ENCODE measurements at regions not wholly inside any gene's neighbourhood (a gene's known extent, or its start where the extent isn't known, plus 50 kb on each side); places are given as distances from the start of the nearest gene placed in this dataset.

DNA sequence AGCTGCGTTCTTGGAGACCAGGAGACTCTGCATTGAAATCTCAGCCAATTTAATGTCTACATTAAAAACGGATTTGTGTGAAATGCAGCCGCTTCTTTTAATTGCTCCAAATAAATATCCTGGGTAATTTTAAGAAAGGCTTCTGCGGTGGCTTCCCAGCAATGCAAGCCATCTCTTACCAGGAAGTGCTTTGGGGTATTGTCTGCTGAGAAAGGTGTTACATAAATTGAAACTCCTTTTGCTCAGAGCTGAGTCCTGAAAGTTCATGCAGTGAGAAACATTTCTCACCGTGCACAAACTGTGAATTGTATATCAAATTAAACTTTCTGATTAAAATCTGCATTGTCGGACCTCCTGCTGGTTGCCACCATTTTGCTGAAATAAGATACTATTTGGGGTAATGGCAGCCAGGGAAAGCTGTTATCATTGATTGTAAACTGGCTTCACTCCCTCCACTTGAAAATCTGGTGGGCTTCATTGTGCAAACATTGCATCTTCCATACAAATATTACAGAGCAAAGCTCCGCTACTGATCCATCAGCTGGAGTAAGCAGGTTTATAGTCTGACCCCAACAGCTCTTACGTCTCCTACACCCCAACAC, 59.5 kb downstream of the ZIC5 start:
- DNase-seq (ENCODE audit: low read depth) = no peak

DNA sequence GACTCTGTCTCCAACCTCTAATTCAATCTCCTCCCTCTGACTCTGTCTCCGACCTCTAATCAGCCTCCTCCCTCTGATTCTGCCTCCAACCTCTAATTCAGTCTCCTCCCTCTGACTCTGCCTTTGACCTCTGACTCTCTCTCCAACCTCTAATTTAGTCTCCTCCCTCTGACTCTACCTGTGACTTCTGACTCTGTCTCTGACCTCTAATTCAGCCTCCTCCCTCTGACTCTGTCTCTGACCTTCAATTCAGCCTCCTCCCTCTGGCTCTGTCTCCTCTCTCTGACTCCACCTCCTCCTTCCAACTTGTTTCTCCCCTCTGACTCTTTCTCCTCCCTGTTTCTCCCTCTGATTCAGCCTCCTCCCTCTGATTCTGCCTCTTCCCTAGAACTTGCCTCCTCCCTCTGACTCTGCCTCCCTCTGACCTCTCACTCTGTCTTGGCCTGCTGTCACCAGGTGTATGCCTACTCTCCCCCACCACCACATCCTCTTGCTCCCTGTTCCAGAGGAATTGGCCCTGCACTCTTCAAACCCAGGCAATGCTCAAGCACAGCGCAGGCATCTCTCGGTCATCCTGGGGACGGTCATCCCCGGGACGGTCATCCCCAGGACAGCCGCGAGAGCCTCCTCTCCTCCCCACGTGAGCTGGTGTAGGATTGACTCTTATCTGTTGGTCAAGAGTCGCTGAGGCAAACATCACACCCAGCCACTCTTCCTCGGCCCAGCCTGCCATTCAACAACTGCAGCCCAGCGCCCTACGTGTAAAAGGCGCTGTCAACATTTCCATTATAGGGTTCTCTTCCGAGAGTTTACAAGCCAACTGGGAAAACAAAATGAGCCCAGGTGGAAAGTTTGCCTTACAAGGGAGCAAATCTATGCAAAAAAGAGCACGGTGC, 60.2 kb downstream of the ZIC5 start:
- DNase-seq (ENCODE audit: low read depth) = no peak

GRCh38 chr13:99909836-99910619, 61.5 kb downstream of the ZIC5 start:
- DNase-seq (ENCODE audit: low read depth) = no peak

- no peak for DNase-seq (ENCODE audit: low read depth)
Measured at GRCh38 chr13:99909097-99909835, 62.3 kb downstream of the ZIC5 start.

GRCh38 chr13:99908140-99908803, 63.3 kb downstream of the ZIC5 start:
- DNase-seq (ENCODE audit: low read depth) = no peak

GRCh38 chr13:99907627-99908026, 63.9 kb downstream of the ZIC5 start:
- DNase-seq (ENCODE audit: low read depth) = no peak

DNA sequence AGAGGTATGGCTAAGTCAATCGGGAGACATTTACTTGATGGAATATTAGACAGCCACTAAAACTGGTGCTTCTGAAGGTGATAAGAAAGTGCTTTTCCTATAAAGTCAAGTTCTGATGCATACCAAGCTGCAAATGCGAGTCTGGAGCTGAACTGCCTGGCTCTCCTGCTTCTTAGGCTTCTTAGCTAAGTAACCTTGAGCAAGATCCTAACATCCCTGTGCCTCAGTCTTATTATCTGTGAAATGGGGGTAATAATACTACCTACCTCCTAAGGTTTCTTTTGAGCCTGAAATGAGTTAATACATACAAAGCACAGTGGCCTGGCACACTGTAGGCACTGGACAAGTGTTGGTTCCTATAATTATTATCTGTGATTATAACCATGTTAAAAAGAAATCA, 64.5 kb downstream of the ZIC5 start:
- DNase-seq (ENCODE audit: low read depth) = no peak

DNA sequence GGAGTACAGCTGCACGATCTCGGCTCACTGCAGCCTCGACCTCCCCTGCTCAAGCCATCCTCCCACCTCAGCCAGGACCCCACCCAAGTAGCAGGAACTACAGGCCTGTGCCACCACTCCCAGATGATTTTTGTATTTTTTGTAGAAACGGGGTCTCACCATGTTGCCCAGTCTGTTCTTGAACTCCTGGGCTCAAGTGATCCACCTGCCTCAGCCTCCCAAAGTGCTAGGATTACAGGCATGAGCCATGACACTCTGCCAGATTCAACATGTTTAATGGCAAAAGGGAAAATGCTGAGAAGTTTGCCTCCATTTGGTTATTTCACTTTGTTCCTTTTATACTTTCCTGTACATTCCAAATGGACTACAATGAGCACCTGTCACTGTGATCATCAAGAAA, 65.8 kb downstream of the ZIC5 start:
- no peak for DNase-seq (ENCODE audit: low read depth)

DNA sequence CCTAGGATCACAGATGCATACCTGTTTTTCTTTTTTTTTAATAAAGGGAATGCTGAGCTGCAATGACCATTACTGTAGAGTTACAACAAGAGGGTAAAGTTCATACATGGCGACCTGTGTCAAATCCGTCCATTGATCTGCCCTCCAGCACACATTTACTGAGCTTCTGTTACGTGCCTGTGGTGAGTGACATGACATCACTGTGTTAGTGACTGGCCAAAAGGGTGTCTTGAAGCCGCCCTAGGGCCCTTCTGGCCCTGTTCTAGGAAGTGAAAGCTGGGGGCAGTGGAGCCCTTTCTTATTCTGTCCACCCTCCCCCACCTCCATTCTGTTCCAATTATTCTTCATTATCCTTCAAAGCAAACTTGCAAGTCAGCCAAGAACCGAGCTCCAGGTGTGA, 66.3 kb downstream of the ZIC5 start:
- no peak for DNase-seq (ENCODE audit: low read depth)

DNA sequence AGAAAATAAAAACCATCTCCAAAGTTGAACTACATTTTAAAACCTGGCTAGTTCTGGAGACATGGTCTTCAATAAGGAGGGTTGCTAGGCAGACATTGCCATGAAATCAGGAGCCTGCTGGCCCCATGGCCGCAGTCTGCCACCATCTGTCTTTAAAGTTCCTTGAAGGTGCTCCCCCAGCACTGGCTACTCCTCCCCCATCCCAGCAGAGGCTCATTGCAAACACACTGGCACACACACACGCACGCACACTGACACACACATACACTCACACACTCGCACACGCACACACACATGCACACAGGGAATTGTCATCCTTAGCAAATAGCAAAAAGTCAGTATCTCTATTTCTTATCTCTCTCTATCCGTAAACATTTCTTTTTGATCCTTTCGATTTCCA, 68.4 kb downstream of the ZIC5 start:
- no peak for DNase-seq (ENCODE audit: low read depth)

DNA sequence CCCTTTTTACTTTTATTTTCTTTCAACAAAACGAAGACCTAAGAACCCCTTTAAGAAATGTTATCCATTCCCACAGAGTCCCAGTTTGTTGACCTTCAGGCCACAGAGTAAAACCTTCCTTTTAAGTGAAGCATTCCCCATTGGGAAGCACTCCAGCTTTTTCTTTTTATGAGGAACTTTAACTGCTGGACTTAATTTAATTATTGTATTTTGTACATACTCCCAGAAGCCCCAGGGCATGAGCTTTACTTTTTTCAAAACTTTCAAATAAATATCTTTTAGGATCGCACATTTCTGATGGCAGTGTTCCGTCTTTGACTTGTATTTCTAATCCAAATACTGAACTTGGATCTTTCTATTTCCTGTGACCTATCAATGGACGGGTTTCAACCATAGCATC, 68.9 kb downstream of the ZIC5 start:
- DNase-seq (ENCODE audit: low read depth) = no peak

DNA sequence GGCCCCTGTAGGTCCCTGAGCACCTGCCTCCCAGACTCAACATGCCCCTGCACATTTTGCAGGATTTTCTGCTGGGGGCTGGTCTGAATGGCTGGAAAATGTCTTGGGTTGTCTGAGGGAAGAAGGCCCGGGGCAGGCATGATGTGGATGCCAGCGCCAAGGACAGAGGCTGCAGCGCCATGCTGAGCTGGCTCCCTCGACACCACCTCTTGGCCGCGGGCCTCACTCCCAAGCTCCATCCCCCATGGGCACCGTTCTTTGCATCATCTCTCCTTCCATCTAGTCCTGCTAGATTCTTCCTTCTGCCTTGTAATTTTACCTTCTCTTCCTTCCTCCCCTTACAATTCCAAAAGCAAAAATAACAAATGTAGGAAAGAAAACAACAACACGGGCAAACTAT, 70.6 kb downstream of the ZIC5 start:
- DNase-seq (ENCODE audit: low read depth) = no peak

GRCh38 chr13:99898421-99898820, 73.1 kb downstream of the ZIC5 start:
- no peak for DNase-seq (ENCODE audit: low read depth)

GRCh38 chr13:99897076-99897440, 74.5 kb downstream of the ZIC5 start:
- no peak for DNase-seq (ENCODE audit: low read depth)

- no peak for DNase-seq (ENCODE audit: low read depth)
Measured at GRCh38 chr13:99896369-99897075, 75.0 kb downstream of the ZIC5 start.

DNA sequence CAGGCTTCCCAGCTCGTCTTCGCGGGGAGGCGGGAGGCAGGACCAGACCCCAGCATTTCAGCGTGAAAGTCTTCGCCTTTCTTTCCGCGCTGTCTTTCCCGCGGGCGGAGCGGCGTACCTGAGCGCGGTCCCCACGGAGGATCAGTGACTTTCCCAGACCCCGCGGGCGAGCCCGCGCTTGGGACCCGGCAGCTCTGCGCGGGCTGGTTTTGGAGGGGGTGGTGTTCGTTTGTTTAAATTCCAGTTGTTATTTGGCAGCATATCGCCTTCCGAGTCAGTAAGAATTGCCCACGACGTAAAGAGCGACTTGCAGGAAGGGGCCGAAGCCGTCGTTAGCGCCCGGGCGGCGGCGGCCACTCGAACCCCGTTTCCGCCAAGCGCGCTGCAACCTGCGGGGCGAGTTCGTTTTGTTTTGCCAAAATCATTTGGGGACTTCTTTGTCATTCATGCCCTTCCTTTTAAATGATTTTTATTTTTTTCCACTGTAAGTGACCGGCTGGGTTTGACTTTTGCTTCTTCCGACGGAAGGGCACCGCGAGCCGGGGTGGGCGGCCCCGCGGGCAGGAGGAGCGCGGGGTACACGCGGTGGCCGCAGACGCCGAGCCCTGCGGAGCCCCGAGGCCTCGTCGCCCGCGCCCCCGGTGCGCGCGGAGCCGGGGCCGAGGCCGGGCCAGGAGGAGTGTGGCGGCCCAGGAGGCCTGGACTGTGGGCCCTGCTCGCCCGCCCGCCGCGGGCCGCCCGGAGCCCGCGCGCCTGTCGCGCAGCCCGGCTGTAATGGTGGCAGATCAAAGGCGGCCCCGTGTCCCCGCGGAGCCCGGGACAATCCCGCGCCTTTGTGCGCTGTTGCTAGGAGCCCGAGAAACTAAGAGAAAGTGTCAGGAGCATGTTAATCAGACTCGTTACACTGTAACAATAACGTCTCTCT, 75.9 kb downstream of the ZIC5 start:
- DNase-seq (ENCODE audit: low read depth) = no peak

DNA sequence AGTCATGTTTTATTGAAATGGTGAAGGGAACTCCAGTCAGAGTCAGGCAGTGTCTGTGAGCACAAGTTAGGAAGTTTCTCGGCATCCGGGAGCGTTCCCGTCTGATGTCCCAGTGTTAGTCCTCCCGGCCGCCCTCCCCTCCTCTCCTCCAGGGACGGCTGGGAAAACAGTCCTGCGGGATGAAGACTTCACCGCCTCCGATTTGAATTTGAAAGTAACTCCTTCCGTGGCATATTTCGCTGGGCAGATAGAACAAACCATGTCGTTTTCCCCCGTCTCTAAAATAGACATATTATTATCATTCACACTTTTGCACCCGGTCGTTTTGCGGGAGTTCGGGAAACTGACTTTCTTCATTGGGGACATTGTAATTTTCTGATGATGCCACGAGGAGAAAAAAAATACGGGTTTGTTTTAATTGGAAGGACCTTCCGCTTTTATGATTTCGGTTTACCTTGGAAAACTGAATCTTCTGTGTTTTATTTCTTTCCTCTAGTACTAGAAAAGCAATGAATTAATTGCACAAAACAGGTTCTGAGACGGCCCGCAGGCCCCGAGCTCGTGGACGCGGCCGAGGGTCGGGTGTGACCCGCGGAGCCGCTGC, 76.6 kb downstream of the ZIC5 start:
- no peak for DNase-seq (ENCODE audit: low read depth)

DNA sequence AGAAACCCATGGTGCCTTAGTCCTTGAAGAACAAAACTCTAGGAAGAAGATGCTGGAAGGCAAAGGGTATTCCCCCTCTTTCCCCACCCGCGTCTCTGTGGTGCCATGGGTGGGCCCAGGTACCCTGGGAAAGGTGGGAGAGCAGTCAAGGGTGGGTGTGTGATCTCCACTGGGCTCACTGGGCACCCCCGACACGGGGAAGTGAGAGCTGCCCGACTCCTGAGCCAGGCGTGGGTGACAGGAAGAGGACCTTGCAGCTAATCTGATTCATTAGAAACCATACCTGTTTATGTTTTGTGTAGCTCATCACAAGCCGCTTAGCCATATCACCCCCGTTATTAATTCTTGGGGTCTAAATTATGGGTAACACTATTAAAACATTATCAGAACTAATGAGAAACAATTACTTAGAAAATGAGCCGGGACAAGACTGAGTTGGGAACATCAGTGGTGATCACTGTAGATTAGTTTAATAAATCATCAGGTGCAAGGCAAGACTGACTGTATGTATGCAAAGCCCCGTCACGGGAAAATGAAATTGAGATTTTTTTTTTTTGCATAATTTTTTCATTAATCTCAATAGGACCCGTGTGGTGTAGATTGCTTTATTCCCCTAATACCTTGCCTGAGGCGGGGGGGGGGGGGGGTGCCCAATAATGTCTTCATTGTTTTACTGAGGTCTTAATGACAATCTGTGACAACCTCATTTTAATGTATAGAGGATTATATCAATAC, 77.3 kb downstream of the ZIC5 start:
- no peak for DNase-seq (ENCODE audit: low read depth)

DNA sequence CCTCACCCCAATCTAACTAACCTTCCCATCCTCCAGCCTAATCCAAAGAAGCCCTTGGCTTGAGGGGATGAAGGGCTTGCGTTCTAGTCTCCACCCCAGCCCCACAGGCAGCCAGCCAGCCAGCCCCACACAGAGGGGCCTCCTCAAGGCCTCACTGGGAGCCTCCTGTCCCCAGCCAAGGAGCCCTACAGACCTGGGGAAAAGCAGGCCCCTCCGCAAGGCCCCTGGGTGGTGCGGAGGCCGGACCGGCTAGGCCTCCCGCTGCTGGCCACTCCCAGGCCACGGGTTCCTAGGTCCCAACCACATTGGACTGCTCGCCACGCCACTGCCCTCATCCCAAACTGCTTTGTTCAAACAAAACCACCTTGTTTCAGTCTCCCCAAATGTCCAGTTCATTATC, 78.0 kb downstream of the ZIC5 start:
- DNase-seq (ENCODE audit: low read depth) = no peak
